ENCODE measurements at regions not wholly inside any gene's neighbourhood (a gene's known extent, or its start where the extent isn't known, plus 50 kb on each side); places are given as distances from the start of the nearest gene placed in this dataset.

DNA sequence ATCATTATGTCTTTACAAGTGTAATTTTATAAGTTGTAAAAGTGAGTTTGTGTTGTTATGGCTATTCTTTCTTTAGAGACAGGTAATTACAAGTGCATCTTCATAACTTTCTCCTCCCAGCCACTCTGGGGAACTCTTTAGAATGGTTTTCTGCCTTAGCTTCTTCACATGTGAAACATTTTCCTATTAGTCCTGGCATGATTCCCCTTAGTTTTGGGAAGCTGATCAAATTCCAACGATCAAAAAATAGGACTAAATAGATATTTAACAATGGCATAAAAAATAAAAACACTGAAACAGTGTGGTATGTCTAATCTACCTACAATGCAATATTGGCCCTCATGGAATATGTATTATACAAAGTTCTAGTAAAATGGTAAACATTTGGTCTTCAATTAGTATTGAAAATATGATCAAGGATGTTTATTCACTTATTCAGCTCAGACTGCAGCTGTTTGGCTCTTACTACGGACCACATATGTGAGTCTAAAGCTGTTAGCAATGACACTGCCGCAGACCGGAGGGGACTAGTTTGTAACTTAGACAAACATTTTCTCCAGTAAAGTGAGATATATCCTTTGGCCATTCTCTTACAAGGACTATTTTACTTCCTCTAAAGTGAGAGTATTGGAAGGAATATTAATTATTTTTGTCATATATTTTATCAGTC is 890.8 kb upstream of the USP15 start:
- DNase-seq (ENCODE audit: low read depth, low spot score), result no peak
- Mint-ChIP-seq H3K9me3 (no peaks in the 10 kb centered on the region), H3K27me3 (ENCODE audit: low read depth) (no peaks in the 10 kb centered on the region), H3K4me3 (no peak overlapping the region), H3K4me1 (no peaks in the 10 kb centered on the region), H3K36me3 (ENCODE audit: low read depth) (no peaks in the 10 kb centered on the region), H3K27ac (ENCODE audit: unreplicated experiment) (no peak overlapping the region)
- TF ChIP-seq, protein P1, sequence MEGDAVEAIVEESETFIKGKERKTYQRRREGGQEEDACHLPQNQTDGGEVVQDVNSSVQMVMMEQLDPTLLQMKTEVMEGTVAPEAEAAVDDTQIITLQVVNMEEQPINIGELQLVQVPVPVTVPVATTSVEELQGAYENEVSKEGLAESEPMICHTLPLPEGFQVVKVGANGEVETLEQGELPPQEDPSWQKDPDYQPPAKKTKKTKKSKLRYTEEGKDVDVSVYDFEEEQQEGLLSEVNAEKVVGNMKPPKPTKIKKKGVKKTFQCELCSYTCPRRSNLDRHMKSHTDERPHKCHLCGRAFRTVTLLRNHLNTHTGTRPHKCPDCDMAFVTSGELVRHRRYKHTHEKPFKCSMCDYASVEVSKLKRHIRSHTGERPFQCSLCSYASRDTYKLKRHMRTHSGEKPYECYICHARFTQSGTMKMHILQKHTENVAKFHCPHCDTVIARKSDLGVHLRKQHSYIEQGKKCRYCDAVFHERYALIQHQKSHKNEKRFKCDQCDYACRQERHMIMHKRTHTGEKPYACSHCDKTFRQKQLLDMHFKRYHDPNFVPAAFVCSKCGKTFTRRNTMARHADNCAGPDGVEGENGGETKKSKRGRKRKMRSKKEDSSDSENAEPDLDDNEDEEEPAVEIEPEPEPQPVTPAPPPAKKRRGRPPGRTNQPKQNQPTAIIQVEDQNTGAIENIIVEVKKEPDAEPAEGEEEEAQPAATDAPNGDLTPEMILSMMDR (conservative IDR thresholded peaks at IDR 0.05), result no peak

DNA sequence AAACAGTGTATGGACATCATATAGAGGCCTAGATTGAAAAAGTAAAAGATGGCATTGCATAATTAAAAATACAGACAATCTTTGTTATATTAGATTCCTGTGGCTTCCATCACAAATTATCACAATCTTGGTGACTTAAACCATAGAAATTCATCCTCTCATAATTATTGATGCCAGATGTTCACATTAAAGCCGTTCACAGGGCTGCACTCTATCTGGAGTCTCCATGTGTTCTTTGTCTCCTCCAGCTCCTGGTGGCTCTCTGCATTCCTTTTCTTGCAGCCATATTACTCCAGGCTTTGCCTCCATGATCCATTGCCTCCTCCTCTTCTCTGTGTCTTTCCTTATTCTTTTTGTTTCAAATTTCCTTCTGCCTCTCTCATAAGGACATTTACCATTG is 875.7 kb upstream of the USP15 start:
- H3K36me3 Mint-ChIP-seq (ENCODE audit: low read depth), result no peaks in the 10 kb centered on the region
- H3K4me3 Mint-ChIP-seq, result no peak overlapping the region
- DNase-seq (ENCODE audit: low read depth, low spot score), result no peak
- H3K4me1 Mint-ChIP-seq, result no peaks in the 10 kb centered on the region
- no peaks in the 10 kb centered on the region for H3K27me3 Mint-ChIP-seq (ENCODE audit: low read depth)
- H3K9me3 Mint-ChIP-seq, result peaks cover 9% of the 10 kb centered on the region
- H3K27ac Mint-ChIP-seq (ENCODE audit: unreplicated experiment), result no peak overlapping the region
- TF ChIP-seq, protein P1 (conservative IDR thresholded peaks at IDR 0.05), result no peak

DNA sequence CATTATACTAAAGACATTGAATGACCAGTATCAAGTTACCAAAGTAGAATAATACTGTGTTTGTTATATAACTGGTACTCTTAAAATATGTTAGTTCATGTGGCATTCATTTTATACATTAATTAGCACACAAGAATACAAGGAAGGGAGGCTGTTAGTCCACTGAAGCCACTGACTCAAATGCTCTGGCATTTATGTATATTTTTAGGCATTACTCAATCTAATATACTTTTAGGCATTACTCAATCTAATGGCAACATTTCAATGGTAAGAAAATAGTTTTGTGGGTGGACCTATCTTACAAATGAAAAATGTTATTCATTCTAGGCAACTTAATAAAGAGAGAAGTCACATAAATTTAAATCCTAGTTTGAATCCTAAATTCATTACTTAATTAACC is 874.4 kb upstream of the USP15 start:
- Mint-ChIP-seq H3K4me3 (no peak overlapping the region), H3K4me1 (no peaks in the 10 kb centered on the region), H3K27ac (ENCODE audit: unreplicated experiment) (no peak overlapping the region), H3K36me3 (ENCODE audit: low read depth) (no peaks in the 10 kb centered on the region), H3K27me3 (ENCODE audit: low read depth) (no peaks in the 10 kb centered on the region), H3K9me3 (peaks cover 14% of the 10 kb centered on the region)
- DNase-seq (ENCODE audit: low read depth, low spot score), result no peak
- TF ChIP-seq, protein P1 (conservative IDR thresholded peaks at IDR 0.05), result no peak

DNA sequence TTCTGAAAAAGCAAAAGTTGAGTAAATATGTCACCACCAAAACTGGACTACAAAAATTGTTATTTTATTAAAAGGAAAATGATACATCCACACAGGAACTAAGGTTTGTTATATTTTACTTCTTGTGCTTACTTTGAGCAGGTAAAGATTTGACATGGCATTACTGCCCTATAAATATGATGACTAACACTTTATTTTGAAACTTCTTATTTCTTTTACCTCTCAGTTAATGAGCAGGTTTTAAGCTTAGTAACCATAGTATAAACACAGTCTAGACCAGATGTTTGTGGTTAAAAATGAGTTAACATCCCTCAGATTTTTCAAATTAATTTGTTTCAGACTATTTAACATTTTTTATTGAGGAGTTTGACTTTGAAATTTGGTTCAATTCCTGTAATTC is 862.5 kb upstream of the USP15 start:
- TF ChIP-seq, protein P1 (conservative IDR thresholded peaks at IDR 0.05), result no peak
- Mint-ChIP-seq H3K9me3 (peaks cover 7% of the 10 kb centered on the region), H3K27me3 (ENCODE audit: low read depth) (no peaks in the 10 kb centered on the region), H3K27ac (ENCODE audit: unreplicated experiment) (no peak overlapping the region), H3K4me3 (no peak overlapping the region), H3K36me3 (ENCODE audit: low read depth) (peaks cover 3% of the 10 kb centered on the region), H3K4me1 (no peaks in the 10 kb centered on the region)
- DNase-seq (ENCODE audit: low read depth, low spot score), result no peak

DNA sequence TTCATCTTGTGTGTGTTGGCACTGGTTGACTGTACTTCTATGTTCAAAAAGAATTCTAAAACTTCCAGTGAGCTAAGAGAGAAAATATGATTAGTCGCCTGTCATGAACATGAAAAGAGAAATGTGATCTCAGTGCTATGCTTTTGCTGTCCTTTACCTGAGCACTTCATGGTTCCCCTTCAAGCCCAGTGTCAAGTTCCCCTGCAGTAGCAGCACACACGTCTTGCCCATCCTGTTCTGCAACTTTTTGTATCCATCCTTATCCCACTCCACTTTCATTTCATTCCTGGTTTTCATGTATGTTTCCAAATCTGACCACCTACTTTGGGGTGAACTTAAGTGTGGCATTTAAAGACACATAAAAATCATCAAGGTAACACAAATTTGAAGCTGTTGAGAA is 848.0 kb upstream of the USP15 start:
- H3K27me3 Mint-ChIP-seq (ENCODE audit: low read depth), result no peaks in the 10 kb centered on the region
- TF ChIP-seq, protein P1 (conservative IDR thresholded peaks at IDR 0.05), result no peak
- no peak for DNase-seq (ENCODE audit: low read depth, low spot score)
- H3K9me3 Mint-ChIP-seq, result no peaks in the 10 kb centered on the region
- no peak overlapping the region for H3K4me3 Mint-ChIP-seq
- no peak overlapping the region for H3K27ac Mint-ChIP-seq (ENCODE audit: unreplicated experiment)
- H3K36me3 Mint-ChIP-seq (ENCODE audit: low read depth), result no peaks in the 10 kb centered on the region
- H3K4me1 Mint-ChIP-seq, result no peaks in the 10 kb centered on the region
